ENCODE measurements at regions not wholly inside any gene's neighbourhood (a gene's known extent, or its start where the extent isn't known, plus 50 kb on each side); places are given as distances from the start of the nearest gene placed in this dataset.
"Not testable (repeated sequence)": the region's sequence is repeated elsewhere in the genome, so short reads cannot be mapped to it uniquely, and the experiment has no call there.

DNA sequence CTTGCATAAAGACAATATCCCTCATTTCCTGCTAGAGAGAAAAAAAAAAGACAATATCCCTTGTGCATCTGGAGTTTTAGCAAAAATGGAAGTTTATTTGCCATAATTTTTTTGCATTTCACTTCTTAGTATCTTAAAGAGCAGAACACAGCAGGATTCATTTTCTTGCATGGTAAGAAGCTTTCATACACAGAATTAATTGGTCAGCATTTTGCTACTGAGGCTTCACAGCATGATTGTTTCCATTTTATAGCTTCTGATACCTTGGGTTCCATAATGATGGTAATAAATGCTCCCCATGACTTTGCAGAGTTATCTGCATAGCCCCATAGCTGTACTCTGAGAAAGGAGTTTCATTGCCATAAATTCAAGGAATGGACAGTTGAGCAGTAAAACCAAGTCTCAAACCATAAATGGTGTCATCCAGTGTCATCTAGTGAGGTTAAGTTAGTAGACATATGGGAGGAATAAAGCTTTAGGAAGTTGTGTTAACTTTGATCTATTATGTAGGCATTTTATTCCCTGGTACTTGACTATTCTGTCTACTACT is 88.8 kb upstream of the PLD5 start:
- DNase-seq: no peak

DNA sequence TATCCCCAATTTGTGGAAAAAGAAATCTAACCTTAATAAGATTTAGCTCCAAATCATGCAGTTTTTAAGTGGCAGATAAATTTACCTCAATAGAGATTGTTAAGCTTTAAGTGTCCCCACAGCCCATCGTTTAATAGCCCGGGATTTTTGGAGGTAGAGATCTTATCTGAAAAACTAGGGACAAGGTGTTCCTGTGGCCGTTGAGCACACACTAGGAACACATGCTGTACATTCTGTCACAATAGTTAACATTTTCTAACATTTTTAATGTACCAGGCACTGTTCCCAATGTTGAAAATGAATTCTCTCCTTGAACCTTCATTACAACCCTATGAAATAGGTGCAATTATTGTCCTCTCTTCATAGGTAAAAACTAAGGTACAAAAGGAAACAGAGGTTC is 85.7 kb upstream of the PLD5 start:
- no peak for DNase-seq

DNA sequence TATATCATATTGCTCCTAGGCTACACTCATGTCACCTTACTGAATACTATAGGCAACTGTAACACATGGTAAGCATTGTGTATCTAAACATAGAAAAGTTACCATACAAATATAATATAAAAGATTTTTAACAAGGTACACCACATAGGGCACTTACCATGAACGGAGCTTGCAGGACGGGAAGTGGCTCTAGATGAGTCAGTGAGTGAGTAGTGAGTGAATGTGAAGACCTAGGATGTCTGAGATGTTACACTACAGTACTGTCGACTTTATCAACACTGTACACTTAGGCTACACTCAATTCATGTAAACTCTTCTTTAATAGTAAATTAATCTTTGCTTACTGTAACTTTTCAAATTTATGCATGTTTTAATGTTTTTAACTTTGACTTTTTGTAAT is 81.0 kb upstream of the PLD5 start:
- DNase-seq: no peak

DNA sequence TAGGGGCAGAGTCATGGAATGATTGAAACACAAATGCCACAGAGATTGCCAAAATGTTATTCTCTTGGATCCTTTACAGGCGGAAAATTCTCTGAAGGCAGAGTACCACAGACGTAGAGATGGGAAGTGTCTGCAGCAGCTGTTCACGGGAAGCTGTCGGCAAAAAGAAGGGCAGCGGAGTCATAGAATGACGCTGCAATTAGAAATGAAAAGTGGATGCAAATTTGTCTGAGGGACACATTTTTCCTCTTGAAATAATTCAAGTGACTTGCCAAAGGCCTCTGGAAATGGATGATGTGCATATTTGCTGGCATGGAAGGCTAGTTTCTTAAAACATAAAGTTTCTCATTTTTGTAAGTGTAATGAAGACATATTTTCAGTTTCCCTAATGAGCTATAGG is 77.5 kb upstream of the PLD5 start:
- DNase-seq: no peak

DNA sequence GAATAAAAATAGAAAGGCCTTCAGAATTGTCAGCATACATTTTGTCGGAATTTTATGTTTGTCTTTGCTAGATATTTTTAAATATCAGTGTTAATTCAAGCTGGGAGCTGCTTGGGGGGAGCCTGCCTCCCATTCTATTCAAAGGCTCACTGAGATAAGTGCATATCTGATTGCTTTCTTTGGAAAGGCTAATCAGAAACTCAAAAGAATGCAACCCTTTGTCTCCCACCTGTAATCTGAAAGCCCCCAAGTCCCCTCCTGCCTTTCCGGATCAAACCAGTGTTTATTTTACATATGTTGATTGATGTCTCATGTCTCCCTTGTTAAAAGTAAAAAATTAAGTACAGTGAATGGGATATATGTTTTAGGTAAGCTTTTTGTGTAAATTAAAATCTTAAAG is 69.3 kb upstream of the PLD5 start:
- not testable (repeated sequence) for DNase-seq

- no peak for DNase-seq
Measured at GRCh38 chr1:242586360-242586680, 61.8 kb upstream of the PLD5 start.

DNA sequence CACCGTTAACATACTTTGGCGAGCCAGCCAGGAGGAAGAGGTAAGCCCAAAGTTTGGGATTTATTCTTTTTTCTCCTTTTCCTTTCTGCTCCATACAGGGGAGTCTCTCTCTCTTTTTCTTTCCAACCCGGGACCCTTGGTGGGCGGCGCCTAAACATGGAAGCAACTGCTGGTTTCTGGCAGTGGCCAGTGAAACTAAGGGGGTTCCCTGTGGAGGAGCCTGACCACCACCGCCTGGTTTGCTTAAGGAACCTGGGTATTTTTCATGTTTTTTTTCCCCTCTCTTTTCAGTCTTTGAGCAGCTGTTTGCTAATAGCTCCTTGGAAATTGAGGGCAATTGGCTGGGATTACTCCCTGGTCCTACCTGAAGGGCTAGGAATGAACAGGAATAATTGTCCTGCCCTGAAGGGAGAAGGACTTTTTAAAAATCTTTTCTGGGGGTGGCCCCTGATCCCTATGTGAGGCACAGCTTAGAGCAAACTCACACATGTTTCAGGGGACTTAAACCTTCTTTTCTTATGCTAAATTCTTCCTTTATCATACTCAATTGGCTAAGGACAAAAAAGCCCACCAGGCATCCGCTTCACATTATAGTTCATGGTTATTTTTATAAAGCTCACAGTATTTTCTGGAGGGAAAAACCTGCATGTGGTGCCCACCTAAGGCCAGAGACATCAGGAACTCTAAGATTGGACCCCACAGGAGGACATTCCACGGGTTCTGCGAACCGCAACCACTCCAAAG is 61.3 kb upstream of the PLD5 start:
- no peak for DNase-seq

DNA sequence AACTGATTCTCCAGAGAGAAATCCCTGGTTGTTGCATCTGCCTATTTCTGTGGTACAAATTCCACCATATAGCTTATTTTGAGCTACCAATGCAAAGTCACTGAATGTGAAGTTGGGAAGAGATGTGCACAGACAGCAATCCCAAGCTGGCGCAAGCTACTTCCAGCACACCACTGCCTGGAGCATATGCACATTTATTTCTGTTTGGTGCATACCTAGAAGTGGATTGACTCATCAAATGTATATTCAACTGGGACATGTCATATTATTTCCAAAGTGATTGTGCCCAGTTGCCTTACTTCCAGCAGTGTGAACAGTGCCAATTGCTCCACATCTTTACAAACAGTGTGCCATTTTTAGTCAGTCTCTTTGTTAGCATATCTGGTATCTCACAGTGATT is 58.2 kb upstream of the PLD5 start:
- no peak for DNase-seq

DNA sequence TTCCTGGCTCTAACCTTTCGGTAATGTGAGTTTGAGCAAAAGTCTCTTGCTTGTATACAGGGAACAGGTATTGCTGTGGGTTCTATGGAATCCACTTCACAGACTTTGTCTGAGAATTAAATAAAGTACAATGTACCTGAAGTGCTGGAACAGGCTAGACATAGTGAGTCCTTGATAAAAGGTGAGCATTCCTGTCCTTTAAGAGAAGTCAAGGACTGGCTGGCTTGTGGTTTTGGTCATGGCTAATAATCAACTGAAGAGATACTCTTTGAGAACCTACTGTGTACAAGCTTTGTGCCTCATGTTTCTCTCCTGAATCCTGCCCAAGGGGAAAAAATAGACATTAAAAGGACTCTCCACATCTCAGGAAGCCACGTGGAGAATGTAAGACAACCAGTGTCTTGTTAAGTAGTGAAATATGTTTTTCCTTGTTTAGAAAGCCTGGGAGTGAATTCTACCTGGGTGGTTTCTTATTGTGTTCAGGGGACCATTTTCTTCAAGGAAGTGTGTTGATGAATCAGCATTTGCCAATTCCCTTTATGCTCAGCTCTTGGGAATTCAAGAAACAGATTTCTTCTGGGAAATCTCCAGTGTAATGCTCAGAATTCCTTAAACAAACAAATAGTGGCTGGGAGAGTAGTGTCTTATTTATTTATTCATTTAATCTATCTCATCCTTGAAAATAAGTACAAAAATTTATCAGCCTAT is 55.2 kb upstream of the PLD5 start:
- DNase-seq: no peak

Data from hippocampal formation (tissue), 2 donors.